H9 (cell line): ENCODE measurements at regions not wholly inside any gene's neighbourhood (a gene's known extent, or its start where the extent isn't known, plus 50 kb on each side); places are given as distances from the start of the nearest gene placed in this dataset.

ENCODE experiments used
- DNase-seq: peaks from one replicate; pipeline ENCODE4 v3.0.0-alpha.2; 2017
- H2AFZ ChIP-seq: one replicate; pipeline ENCODE4 v1.6.1; 2013; ENCODE audit warnings: mild to moderate bottlenecking, low read length, control low read depth, moderate library complexity
- H2AK5ac ChIP-seq: 2 replicates; pipeline ENCODE4 v1.6.1; 2013; ENCODE audit warnings: low read length, control low read depth, mixed read lengths; ENCODE audit not compliant: insufficient read length
- H2BK120ac ChIP-seq: one replicate; pipeline ENCODE4 v1.6.1; 2013; ENCODE audit warnings: low read depth, mild to moderate bottlenecking, low read length, control low read depth, inconsistent platforms; ENCODE audit not compliant: poor library complexity, severe bottlenecking
- H2BK12ac ChIP-seq: 2 replicates; pipeline ENCODE4 v1.6.1; 2013; ENCODE audit warnings: low read length, control low read depth, mixed read lengths, low read depth; ENCODE audit not compliant: insufficient read length
- H2BK15ac ChIP-seq: 2 replicates; pipeline ENCODE4 v1.6.1; 2013; ENCODE audit warnings: low read depth, low read length, control low read depth
- H2BK20ac ChIP-seq: one replicate; pipeline ENCODE4 v1.6.1; 2013; ENCODE audit warnings: low read depth, mild to moderate bottlenecking, low read length, control low read depth, inconsistent platforms; ENCODE audit not compliant: poor library complexity, severe bottlenecking
- H2BK5ac ChIP-seq: 2 replicates; pipeline ENCODE4 v1.6.1; 2013; ENCODE audit warnings: low read length, control low read depth, mixed read lengths; ENCODE audit not compliant: insufficient read length
- H3K14ac ChIP-seq: 2 replicates; pipeline ENCODE4 v1.6.1; 2013; ENCODE audit warnings: low read length, control low read depth; ENCODE audit not compliant: insufficient read depth
- H3K18ac ChIP-seq: 2 replicates; pipeline ENCODE4 v1.6.1; 2013; ENCODE audit warnings: low read depth, mild to moderate bottlenecking, mixed read lengths, low read length, control low read depth; ENCODE audit not compliant: insufficient read length
- H3K23ac ChIP-seq: 2 replicates; pipeline ENCODE4 v1.6.1; 2013; ENCODE audit warnings: low read length, control low read depth, mixed read lengths, low read depth; ENCODE audit not compliant: insufficient read length
- H3K23me2 ChIP-seq: 2 replicates; pipeline ENCODE4 v1.6.1; 2013; ENCODE audit warnings: low read depth, mild to moderate bottlenecking, mixed read lengths, low read length, control low read depth; ENCODE audit not compliant: insufficient read length, poor library complexity, severe bottlenecking
- H3K27ac ChIP-seq: 2 replicates; pipeline ENCODE4 v1.5.1; 2013; ENCODE audit warnings: low read length, control low read depth, mixed read lengths, low read depth; ENCODE audit not compliant: insufficient read length
- H3K27me3 ChIP-seq: 2 replicates; pipeline ENCODE4 v1.6.1; 2013; ENCODE audit warnings: low read length, control low read depth, inconsistent platforms; ENCODE audit not compliant: insufficient read depth
- H3K4ac ChIP-seq: 2 replicates; pipeline ENCODE4 v1.6.1; 2013; ENCODE audit warnings: low read depth, mild to moderate bottlenecking, control low read depth, inconsistent platforms, low read length, moderate library complexity
- H3K4me1 ChIP-seq: 2 replicates; pipeline ENCODE4 v1.6.1; 2013; ENCODE audit warnings: low read length, control low read depth, inconsistent platforms; ENCODE audit not compliant: insufficient read depth
- H3K4me2 ChIP-seq: 2 replicates; pipeline ENCODE4 v1.6.1; 2013; ENCODE audit warnings: low read length, control low read depth, mixed read lengths; ENCODE audit not compliant: insufficient read length, insufficient read depth
- H3K56ac ChIP-seq: 2 replicates; pipeline ENCODE4 v1.6.1; 2013; ENCODE audit warnings: low read depth, mild to moderate bottlenecking, mixed read lengths, low read length, control low read depth; ENCODE audit not compliant: insufficient read length
- H3K79me1 ChIP-seq: 2 replicates; pipeline ENCODE4 v1.6.1; 2013; ENCODE audit warnings: low read depth, mild to moderate bottlenecking, moderate library complexity, low read length, control low read depth, inconsistent platforms; ENCODE audit not compliant: insufficient read depth, poor library complexity, severe bottlenecking
- H3K79me2 ChIP-seq: 2 replicates; pipeline ENCODE4 v1.6.1; 2013; ENCODE audit warnings: low read length, control low read depth, inconsistent platforms; ENCODE audit not compliant: insufficient read depth
- H3K9ac ChIP-seq: 2 replicates; pipeline ENCODE4 v1.6.1; 2013; ENCODE audit warnings: low read length, control low read depth, mixed read lengths; ENCODE audit not compliant: insufficient read length; ENCODE audit errors: extremely low read depth
- H3K9me3 ChIP-seq: one replicate; pipeline ENCODE4 v1.6.1; 2013; ENCODE audit warnings: low read depth, low read length, inconsistent platforms; ENCODE audit not compliant: control insufficient read depth
- H3T11ph ChIP-seq: one replicate; pipeline ENCODE4 v1.6.1; 2013; ENCODE audit warnings: mild to moderate bottlenecking, low read length, control low read depth, inconsistent platforms
- H4K20me1 ChIP-seq: one replicate; pipeline ENCODE4 v1.6.1; 2013; ENCODE audit not compliant: control insufficient read depth, insufficient read length, insufficient read depth
- H4K5ac ChIP-seq: 2 replicates; pipeline ENCODE4 v1.6.1; 2013; ENCODE audit warnings: low read depth, mild to moderate bottlenecking, mixed read lengths, low read length, control low read depth; ENCODE audit not compliant: insufficient read length
- H4K8ac ChIP-seq: replicated peaks from 2 replicates; pipeline ENCODE4 v1.6.1; 2013; ENCODE audit warnings: low read length, control low read depth, mixed read lengths, low read depth; ENCODE audit not compliant: insufficient read length
- H4K91ac ChIP-seq: 2 replicates; pipeline ENCODE4 v1.6.1; 2013; ENCODE audit warnings: low read depth, mild to moderate bottlenecking, moderate library complexity, mixed read lengths, low read length, control low read depth; ENCODE audit not compliant: insufficient read length
- H3K27ac Mint-ChIP-seq, 3 experiments: 2 replicates in 2 of 3; 3 replicates in 1 of 3; pipeline ENCODE4 v1.8.0; 2020 to 2021; ENCODE audit warnings: mixed read lengths in 3 of 3, mild to moderate bottlenecking in 1 of 3, moderate library complexity in 1 of 3
- H3K27me3 Mint-ChIP-seq: 2 replicates; pipeline ENCODE4 v1.8.0; 2021; ENCODE audit warnings: low read depth, mild to moderate bottlenecking, moderate library complexity, mixed read lengths
- H3K36me3 Mint-ChIP-seq, 3 experiments: 2 replicates in 2 of 3; 3 replicates in 1 of 3; pipeline ENCODE4 v1.8.0; 2020 to 2021; ENCODE audit warnings: low read depth in 3 of 3, mixed read lengths in 3 of 3; ENCODE audit not compliant: insufficient read depth in 1 of 3
- H3K4me1 Mint-ChIP-seq, 2 experiments: 2 replicates each; pipeline ENCODE4 v1.8.0; 2020; ENCODE audit warnings: mixed read lengths in 2 of 2
- H3K4me3 Mint-ChIP-seq, 2 experiments: 2 replicates in 1 of 2; 3 replicates in 1 of 2; pipeline ENCODE4 v1.8.0; 2020 to 2021; ENCODE audit warnings: mild to moderate bottlenecking in 2 of 2, mixed read lengths in 2 of 2, moderate library complexity in 1 of 2
- H3K9me3 Mint-ChIP-seq, 2 experiments: 2 replicates in 1 of 2; 3 replicates in 1 of 2; pipeline ENCODE4 v1.8.0; 2020; ENCODE audit warnings: mild to moderate bottlenecking in 2 of 2, mixed read lengths in 2 of 2, moderate library complexity in 1 of 2
- CTCF ChIP-seq: fragments of 200-600 bp; sonication (generic); conservative IDR thresholded peaks from 3 replicates; pipeline ENCODE4 v1.8.0; 2021; ENCODE audit warnings: antibody characterized with exemption, mild to moderate bottlenecking
- WGBS: extraction: QIAGEN DNeasy Blood & Tissue Kit; methylation state at CpG from one replicate; pipeline ENCODE4 v1.1.7; 2013; ENCODE audit warnings: missing lambda C conversion rate, low lambda C conversion rate, mixed read lengths; ENCODE audit not compliant: insufficient read length; ENCODE audit errors: extremely low coverage; 5-methylcytosine and 5-hydroxymethylcytosine counted together

DNA sequence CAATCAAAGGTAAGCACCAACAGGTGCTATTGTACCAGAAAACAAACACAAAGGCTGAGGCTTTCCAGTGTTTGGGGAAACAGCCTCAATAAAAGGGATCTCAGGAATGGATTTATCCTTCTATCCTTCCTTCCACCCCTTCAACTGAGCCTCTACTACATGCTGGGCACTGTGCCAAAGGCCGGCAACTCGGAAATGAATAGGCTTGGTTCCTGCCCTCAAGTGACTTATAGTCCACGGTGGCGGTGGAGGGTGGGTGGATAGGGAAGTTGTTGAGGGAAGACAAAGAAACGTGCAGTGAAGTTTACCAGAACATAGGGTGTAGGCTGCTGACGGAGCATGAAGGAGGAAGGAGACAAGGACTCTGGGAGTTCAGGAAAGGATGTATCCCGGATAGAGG is 73.4 kb upstream of the TAB2 start:
- no peaks in the 10 kb centered on the region for H3K27me3 ChIP-seq
- no peak overlapping the region for H2AK5ac ChIP-seq
- H3K27ac ChIP-seq, result no peak overlapping the region
- Mint-ChIP-seq H3K4me1 (peaks cover 2 to 5% of the 10 kb centered on the region in 2 experiments; a peak in 3 of 4 replicates), H3K4me3 (no peak overlapping the region), H3K36me3 (no peaks in the 10 kb centered on the region), H3K27me3 (no peaks in the 10 kb centered on the region; the same call in 1 of the 2 replicates), H3K9me3 (peaks cover 0 to 1% of the 10 kb centered on the region in 2 experiments; a peak in 1 of 5 replicates), H3K27ac (no peak overlapping the region)
- no peak overlapping the region for H2BK20ac ChIP-seq
- WGBS, result no CpG with 5 or more reads among the region's 7 CpGs
- no peak overlapping the region for H3K14ac ChIP-seq
- H2BK120ac ChIP-seq, result no peak overlapping the region
- H2BK5ac ChIP-seq, result no peak overlapping the region
- H3K23me2 ChIP-seq, result no peaks in the 10 kb centered on the region
- H4K20me1 ChIP-seq, result no peaks in the 10 kb centered on the region
- no peaks in the 10 kb centered on the region for H3K9me3 ChIP-seq
- H3K4me1 ChIP-seq, result no peaks in the 10 kb centered on the region
- no peak overlapping the region for H3K9ac ChIP-seq
- no peak for DNase-seq
- H3T11ph ChIP-seq, result no peak overlapping the region
- H3K4me2 ChIP-seq, result no peak overlapping the region
- H3K4ac ChIP-seq, result no peak overlapping the region
- no peak overlapping the region for H2BK15ac ChIP-seq
- no peak overlapping the region for H3K56ac ChIP-seq
- no peaks in the 10 kb centered on the region for H3K79me1 ChIP-seq
- H3K23ac ChIP-seq, result no peak overlapping the region
- H2AFZ ChIP-seq, result no peak overlapping the region
- no peak overlapping the region for H4K5ac ChIP-seq
- H4K91ac ChIP-seq, result no peak overlapping the region
- H3K79me2 ChIP-seq, result no peaks in the 10 kb centered on the region
- TF ChIP-seq CTCF, result no peak
- H3K18ac ChIP-seq, result no peak overlapping the region
- H4K8ac ChIP-seq, result no peak overlapping the region
- no peak overlapping the region for H2BK12ac ChIP-seq
